ENCODE measurements at regions not wholly inside any gene's neighbourhood (a gene's known extent, or its start where the extent isn't known, plus 50 kb on each side); places are given as distances from the start of the nearest gene placed in this dataset.

DNA sequence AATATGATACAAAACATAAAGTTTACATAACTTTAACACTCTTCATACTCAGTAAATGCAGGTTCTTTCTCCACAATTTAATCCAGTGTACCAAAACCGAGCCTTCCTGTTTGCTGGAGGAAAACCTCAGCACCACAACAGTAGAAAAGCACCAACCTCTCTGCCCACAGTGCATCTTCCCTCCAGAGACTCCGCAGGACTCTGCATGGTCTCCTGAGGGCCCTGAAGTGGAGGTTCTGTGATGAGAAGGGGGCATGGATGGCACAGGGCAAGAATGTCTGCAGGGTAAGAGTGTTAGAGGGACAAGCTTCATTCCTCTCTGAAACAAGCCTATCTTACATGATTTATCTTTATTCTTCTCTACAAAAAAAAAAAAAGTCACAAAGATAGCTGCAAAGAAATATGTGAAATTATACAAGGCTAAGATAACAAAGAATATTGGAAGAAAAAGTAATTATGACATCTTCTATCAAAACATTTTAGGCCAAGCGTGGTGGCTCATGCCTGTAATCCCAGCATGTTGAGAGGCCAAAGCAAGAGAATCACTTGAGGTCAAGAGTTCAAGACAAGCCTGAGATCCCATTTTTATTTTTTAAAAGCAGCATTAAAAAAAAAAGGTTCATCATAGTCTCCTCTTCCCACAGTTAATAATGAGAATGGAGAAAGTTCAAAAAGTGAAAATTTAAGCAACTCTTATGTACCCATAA, 102.0 kb downstream of the VPREB1 start:
- DNase-seq: no peak

DNA sequence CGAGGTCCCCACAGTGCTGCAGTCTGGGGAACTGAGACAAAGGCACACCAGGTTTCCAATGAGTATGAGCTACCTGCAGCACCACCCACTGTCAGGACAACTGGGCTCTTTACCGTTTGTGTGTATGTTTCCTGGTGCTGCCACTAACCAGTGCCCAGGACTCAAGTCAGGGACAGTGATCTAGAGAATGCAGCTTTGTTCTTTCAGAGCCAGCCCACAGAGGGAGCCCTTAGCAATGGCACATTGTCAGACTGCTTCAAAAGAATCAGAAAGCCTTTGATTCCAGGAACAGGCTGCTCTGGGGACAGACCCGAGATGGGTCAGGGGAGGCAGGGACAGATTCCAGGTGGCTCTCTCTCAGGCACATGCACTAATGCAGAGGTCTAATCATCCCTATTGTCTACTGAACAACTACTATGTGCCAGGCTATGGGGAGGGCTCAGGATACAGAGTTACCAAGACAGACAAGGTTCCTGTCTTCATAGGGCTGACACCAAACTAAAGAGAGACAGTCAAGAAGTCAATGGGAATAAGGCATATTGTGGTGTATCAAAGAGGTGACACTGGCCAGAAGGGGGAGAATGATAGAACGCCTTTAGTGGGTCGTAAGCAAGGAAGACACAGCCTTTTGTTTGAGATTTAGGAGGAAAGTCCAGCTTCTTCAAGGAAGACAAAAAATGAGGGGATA, 103.7 kb downstream of the VPREB1 start:
- DNase-seq: no peak

DNA sequence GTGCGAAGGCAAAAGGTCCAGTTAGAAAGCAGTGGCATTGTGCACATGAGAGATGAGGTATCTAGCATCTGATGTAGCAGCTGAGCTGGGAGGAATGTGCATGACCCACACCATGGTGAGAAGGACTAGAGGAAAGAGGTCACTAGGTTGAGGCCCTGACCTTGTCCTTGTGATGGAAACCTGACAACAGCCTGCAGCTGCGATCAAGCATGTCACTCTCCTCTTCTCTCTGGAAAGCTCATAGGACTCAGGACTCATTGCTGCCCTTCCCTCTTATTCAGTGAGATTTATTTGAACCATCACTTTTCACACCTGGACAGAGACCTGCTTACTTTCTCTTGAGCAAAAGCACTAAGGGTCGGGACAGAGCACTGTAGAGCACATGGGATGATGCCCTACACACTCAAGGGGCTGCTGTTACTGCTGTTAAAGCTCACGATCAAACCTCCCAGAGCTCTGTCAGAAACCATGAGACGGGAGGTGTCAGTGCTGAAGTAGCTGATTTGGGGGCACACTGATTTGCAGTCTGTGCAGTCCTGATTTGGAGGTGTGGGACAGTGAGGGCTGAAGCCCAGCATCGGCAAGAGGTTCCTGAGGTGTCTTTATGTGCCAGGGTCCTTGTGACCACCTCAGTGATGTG, 104.3 kb downstream of the VPREB1 start:
- DNase-seq: no peak

GRCh38 chr22:22349455-22349836, 104.9 kb downstream of the VPREB1 start:
- no peak for DNase-seq

DNA sequence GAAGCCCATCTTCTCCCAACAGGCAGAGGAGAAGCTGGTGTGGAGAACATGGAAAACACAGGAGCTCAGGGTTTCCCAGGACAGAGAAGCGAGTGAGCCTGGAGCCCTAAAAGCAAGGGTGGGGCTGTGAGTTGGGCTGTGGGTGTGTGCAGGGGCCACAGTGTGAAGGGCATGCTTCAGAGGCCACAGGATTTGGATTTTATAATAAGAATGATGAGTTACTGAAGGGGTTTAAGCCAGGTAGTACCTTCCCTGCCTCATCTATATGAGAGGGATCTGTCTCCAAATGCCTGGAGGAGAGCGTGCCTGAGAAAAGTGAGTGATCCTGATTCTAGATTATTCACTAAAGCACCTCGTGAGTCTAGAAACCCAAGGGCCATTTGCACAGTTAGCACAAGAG, 106.8 kb downstream of the VPREB1 start:
- no peak for DNase-seq

DNA sequence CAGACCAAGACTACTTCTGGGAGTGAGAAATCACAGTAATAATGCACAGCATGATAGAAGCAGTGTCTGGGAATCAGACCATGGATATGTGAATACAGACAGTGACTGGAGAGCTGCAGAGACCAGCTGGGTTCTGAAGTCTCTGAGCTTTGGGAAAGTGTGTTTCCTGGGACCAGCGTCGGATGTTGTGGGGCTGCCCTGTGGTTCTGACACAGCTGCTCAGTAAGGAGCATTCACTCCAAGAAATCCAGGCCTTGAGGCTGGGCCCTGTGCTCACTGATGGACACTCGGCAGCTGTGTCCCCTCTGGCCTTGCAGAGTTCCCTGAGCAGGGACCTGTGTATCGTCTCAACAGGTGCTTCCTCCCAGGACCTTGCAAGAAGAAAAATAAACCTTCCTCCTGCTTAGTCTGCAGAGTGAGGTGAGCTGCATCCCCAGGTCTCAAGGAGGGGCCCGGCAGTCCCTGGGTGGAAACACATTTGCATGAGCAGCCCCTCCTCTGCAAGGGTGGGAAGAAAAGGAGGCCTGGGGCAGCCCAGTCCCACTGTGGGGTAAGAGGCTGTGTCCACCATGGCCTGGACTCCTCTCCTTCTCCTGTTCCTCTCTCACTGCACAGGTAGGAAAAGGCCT, 107.9 kb downstream of the VPREB1 start:
- DNase-seq: no peak

GRCh38 chr22:22355096-22355834, 110.7 kb downstream of the VPREB1 start:
- no peak for DNase-seq

- DNase-seq: peak; percentile 61 to 74 (median 73)
These were observed 112.7 kb downstream of the VPREB1 start for GRCh38 chr22:22357024-22357883.

GRCh38 chr22:22358152-22358551, 113.6 kb downstream of the VPREB1 start:
- DNase-seq: no peak

DNA sequence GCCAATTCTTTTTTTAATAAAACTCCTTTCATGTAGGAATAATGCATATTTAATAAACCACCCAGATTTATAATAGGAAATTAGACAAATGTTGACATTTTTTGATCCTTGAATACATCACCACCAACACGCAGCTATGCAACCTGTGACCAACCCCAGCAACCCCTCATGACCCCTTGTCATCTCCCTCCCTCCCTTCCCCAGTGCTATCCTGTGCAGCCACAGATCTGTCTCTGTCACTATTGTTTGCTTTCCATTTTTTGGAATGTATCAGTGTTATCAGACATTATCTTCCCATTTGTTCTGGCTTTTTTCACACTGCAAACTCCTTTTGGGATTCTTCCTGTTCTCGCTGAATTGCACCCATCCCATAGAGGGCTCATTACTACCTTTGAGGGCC, 114.1 kb downstream of the VPREB1 start:
- DNase-seq: no peak

- DNase-seq: no peak
These were observed 114.9 kb downstream of the VPREB1 start for GRCh38 chr22:22359465-22359864.

GRCh38 chr22:22360014-22360413, 115.4 kb downstream of the VPREB1 start:
- DNase-seq: no peak

GRCh38 chr22:22362311-22362710, 117.7 kb downstream of the VPREB1 start:
- DNase-seq: no peak

DNA sequence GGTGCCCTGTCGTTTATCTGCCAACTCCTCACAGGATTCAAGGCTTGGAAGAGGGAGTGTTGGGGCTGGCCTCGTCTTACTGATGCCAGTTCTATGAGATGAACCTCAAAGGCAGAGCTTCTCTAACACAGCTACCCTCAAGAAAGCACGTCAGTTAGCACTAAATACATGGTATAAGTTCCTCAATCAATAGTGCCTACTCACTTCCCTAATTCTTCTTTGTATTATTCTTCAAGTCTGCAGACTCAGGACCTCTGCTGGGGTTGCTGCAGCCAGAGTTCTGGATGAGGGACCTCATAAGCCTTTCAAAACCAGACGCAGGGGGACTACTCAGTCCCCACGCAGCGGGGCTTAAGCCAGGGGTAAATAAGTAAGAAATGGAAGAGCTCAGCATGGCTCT, 118.3 kb downstream of the VPREB1 start:
- no peak for DNase-seq

DNA sequence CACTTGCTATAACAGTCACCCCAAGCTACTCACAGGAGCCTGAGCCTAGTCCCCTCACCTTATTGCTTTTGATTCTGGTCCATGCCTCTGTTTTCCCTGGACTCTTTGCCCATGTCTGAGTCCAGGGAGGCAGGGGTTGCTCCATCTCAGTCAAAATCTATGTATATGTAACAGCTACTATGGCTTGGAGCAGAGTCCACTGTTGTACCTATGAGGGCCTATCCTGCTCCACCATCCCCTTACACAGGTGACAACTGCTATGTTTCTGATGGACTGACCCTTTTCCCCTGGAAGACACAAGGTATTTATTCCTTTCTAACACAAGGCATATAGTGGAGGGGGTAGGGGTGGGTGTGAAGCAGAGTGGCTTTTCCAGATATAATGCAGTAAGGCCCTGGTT, 119.6 kb downstream of the VPREB1 start:
- no peak for DNase-seq

- DNase-seq: no peak
These were observed 122.0 kb downstream of the VPREB1 start for GRCh38 chr22:22366537-22366936.

GRCh38 chr22:22368516-22368915, 123.9 kb downstream of the VPREB1 start:
- no peak for DNase-seq

- DNase-seq: peak in 1 of 3 donors; percentile 60
These were observed 124.8 kb downstream of the VPREB1 start for GRCh38 chr22:22369219-22369963.

DNA sequence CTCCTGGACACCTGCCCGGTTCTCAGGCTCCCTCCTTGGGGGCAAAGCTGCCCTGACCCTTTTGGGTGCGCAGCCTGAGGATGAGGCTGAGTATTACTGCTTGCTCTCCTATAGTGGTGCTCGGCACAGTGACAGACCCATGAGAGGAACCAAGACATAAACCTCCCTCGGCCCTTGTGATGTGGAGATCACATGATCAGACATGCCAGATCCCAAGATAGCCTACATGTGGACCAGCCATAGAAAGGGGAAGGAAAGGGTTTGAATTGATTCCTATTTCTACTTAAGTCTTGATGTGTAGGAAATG, 125.3 kb downstream of the VPREB1 start:
- DNase-seq: peak in 1 of 3 donors; percentile 24

DNA sequence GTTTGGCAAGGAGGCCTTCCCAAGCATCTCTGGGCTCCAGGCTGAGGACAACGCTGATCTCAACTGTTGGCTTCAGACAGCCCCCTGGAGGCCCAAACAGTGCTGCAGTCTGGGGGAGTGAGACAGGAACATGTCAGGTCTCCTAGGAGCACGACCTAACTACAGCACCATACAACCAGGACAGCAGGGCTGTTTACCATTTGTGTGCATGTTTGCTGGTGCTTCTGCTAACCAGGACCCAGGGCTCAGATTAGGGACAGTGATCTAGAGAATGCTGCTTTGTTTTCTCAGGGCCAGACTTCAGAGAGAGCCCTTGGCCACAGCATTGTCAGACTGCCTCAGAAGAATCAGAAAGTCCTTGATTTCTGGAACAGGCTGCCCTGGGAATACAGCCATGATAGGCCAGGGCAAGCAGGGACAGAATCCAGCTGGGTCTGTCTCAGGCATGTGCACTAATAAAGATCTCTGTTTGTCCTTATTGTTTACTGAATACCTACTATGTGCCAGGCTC, 126.5 kb downstream of the VPREB1 start:
- DNase-seq: no peak
